ENCODE measurements at regions not wholly inside any gene's neighbourhood (a gene's known extent, or its start where the extent isn't known, plus 50 kb on each side); places are given as distances from the start of the nearest gene placed in this dataset.

- TF ChIP-seq CTCF (IDR thresholded peaks at IDR 0.05; ENCODE audit: low read length) (no peak), EZH2 (IDR thresholded peaks at IDR 0.05; ENCODE audit: borderline replicate concordance, low read length) (no peak)
These were observed 377.5 kb upstream of the PIK3C3 start for GRCh38 chr18:41577529-41577928.
